ENCODE measurements at regions not wholly inside any gene's neighbourhood (a gene's known extent, or its start where the extent isn't known, plus 50 kb on each side); places are given as distances from the start of the nearest gene placed in this dataset.
A peak's percentile ranks its signal among the peaks of the same experiment; 100 is the strongest.

DNA sequence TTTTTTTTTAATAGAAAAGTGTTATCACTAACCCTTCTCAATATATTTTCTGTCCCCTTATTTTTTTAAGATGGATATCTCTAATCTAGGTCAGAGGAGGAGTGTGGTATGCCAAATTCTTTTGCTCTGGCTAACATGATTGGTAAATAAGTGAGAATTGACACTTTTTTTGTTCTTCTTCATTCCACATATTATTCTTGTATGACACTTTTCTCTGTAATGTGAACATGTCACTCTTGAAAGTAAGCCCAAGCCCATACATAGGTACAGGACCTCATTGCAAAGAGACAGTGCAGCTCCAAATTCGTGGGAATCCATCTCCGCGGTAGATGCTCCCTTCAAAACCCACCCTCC lies 142.5 kb upstream of the TCF21 start:
- intact Hi-C loops (cut with DNase I): no loop called here
- DNase-seq (no peak), ATAC-seq (no peak)
- Histone ChIP-seq H3K4me1 (peaks cover 0 to 2% (median 0%) of the 10 kb centered on the region in 12 donors), H3K27ac (no peak overlapping the region), H3K9me3 (no peaks in the 10 kb centered on the region), H3K36me3 (no peaks in the 10 kb centered on the region), H3K27me3 (no peaks in the 10 kb centered on the region), H3K4me3 (no peak overlapping the region)
- TF ChIP-seq POLR2A (IDR thresholded peaks at IDR 0.05) (no peak), CTCF (IDR thresholded peaks at IDR 0.05) (no peak)
- 88 to 91% (median 89%) methylated on average over 3 of the region's 3 CpGs for WGBS, 4 donors

DNA sequence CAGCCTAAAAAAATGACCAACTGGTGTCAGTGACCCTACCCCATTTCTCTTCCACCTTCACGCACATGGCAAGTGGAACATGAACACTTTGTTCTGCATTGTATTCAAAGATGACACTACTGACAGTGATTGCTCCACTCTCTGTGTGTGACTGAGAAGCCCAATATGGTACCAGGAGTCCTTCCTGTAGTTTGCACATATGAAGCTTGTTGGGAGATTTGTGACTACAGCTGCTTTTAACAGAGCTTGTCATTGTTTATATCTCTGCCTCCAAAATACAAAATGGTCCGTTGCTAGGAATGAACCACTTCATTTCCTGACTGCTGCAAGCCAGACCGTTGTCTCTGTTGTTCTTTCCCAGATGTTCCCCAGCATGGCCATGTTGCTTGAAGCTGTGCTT lies 140.3 kb upstream of the TCF21 start:
- 48 to 56% (median 53%) methylated on average over 3 of the region's 3 CpGs for WGBS, 4 donors
- ATAC-seq (peak in 1 of 4 donors; percentile 45), DNase-seq (no peak)
- Histone ChIP-seq H3K27me3 (no peaks in the 10 kb centered on the region), H3K9me3 (no peaks in the 10 kb centered on the region), H3K27ac (no peak overlapping the region), H3K36me3 (no peaks in the 10 kb centered on the region), H3K4me1 (peaks cover 0 to 4% (median 0%) of the 10 kb centered on the region in 12 donors), H3K4me3 (no peak overlapping the region)
- no peak for TF ChIP-seq POLR2A (IDR thresholded peaks at IDR 0.05)
- TF ChIP-seq CTCF (IDR thresholded peaks at IDR 0.05): no peak
- intact Hi-C loops (cut with DNase I): no loop called here

- Histone ChIP-seq H3K36me3 (no peaks in the 10 kb centered on the region), H3K9me3 (no peaks in the 10 kb centered on the region), H3K4me1 (peaks cover 0 to 11% (median 0%) of the 10 kb centered on the region in 12 donors), H3K27me3 (no peaks in the 10 kb centered on the region), H3K4me3 (no peak overlapping the region), H3K27ac (no peak overlapping the region)
- intact Hi-C loops (cut with DNase I): no loop called here
- DNase-seq (no peak), ATAC-seq (no peak)
- 62 to 87% (median 80%) methylated on average over 5 of the region's 5 CpGs for WGBS, 4 donors
- no peak for TF ChIP-seq CTCF (IDR thresholded peaks at IDR 0.05)
Observed at GRCh38 chr6:133749427-133749826, 139.5 kb upstream of the TCF21 start.

DNA sequence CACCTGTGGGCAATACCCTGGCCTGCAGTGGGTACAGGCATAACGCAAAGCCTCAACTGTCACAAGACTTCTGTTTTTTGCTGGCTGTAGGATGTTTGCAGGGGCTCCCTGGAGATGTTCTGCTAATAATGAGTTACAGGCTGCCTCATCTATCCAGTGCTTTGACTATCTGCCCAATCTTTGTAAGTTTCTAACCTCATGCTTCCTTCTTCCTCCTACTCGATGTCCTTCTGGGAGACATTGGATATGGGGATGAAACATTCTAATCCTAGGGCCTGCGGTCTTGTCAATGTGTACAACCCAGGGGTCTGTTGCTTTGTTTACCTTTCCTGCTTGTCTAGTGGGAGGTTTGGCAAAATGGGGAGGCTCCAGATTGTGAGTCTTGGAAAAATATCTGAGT lies 136.8 kb upstream of the TCF21 start:
- ATAC-seq (peak in 3 of 4 donors; percentile 30 to 64 (median 30)), DNase-seq (no peak)
- no peak for TF ChIP-seq CTCF (IDR thresholded peaks at IDR 0.05)
- no peak for TF ChIP-seq POLR2A (IDR thresholded peaks at IDR 0.05)
- H3K4me1 ChIP-seq: peaks cover 0 to 32% (median 0%) of the 10 kb centered on the region in 12 donors
- no peaks in the 10 kb centered on the region for H3K9me3 ChIP-seq
- no peaks in the 10 kb centered on the region for H3K27me3 ChIP-seq
- peak overlapping the region in 3 of 12 donors; percentile 19 to 41 (median 20) for H3K27ac ChIP-seq
- no peak overlapping the region for H3K4me3 ChIP-seq
- intact Hi-C loops (cut with DNase I): no loop called here
- no peaks in the 10 kb centered on the region for H3K36me3 ChIP-seq
- WGBS, 4 donors: 46 to 62% (median 54%) methylated on average over 3 of the region's 3 CpGs

Data from heart left ventricle (tissue), 16 donors.